ENCODE measurements at regions not wholly inside any gene's neighbourhood (a gene's known extent, or its start where the extent isn't known, plus 50 kb on each side); places are given as distances from the start of the nearest gene placed in this dataset.
"Not testable (repeated sequence)": the region's sequence is repeated elsewhere in the genome, so short reads cannot be mapped to it uniquely, and the experiment has no call there.

DNA sequence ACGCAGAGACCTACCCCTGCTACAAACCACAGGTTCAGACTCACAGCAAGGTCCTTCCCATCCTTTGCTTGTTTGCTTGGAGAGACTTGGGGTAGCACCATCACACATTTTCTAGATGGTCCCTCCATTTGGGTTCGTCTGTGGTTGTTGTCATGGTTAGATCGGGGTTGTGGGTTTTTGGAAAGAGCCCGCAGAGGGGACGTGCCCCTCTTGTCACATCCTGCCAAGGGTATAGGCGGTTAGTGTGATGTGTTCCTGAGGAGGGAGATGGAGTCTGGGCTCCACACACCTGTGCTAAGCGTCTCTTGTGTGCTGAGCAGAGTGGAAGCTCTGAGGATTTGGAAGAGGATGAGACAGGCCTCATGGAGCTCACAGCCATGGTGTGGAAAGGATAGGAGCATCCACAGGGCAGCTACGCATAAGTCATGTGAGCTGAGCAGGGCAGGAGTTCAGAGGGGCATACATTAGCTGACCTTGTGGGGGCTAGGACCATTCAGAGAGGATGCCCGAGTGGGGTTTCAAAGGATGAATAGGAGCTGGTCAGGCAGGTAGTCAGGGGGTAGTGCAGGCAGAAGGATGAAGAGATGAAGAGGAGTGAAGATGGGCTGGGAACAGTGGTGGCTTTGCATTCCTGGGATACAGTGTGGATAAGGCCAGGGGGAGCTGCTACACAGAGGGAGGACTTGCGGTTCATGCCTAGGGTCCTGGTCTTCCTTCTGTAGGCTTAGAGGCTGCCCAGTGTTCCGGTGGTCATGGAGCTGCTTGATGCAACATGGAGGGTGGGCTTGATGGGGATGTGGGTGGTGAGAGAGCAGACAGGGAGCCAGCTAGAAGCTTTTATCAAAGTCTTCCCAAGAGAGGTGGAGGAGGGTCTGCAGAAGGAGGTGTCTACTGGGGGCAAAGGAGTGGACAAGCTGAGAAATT, 62.9 kb downstream of the ACKR3 start:
- DNase-seq: no peak

DNA sequence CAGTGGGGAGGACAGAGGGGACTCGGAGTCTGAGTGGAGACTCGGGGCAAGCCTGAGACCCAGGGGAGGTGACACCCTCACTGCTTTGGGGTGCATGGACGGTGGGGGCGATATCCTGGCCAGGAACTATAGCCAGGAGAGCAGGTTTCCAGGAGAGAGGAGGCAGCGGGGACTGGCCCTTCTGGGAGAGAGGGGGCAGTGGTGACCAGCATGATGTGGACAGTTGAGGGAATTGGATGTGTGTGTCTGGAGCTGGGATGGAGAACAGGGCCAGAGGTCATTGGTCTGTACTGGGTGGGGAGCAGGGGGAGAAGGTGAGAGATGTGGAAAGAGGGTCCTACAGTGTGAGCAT, 63.6 kb downstream of the ACKR3 start:
- DNase-seq: no peak

- peak; percentile 49 for DNase-seq
Observed at GRCh38 chr2:236633775-236634560, 64.3 kb downstream of the ACKR3 start.

GRCh38 chr2:236636261-236636660, 66.6 kb downstream of the ACKR3 start:
- DNase-seq: no peak

DNA sequence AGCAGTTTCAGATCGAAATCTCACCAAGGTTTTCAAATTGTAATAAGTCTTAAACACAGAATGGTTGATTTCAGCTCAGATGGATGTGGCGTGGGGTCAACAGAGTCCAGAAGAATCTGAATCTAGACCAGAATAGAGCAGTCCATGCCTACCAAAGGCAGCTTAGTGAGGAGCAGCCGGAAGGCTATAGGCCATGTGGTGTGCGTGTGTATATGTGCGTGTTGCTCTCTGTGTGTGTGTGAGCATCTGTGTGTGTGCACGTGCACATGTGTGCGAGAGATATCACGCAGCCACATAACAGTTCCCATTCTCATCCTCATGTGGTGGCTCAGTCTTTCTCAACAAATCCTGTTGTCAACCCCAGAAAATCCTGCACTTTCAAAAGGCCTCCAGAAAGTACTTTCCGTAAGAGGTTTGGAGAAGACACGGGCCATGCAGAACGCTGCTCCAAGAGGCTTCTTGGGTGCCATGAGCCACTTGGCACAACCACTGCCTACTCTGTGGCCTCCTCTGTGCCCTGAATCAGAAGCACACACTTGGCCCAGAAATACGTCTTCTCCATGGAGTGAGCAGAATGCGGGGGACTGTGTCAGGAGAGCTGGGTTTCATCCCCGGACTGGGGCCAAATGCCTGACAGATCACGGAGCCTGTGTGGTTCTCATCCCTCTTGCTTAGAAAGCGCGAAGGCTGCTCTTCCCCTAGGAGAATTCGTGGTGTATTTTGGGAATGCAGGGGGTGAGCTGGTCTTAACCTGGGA, 67.3 kb downstream of the ACKR3 start:
- no peak for DNase-seq

- DNase-seq: no peak
Observed at GRCh38 chr2:236637686-236638569, 68.3 kb downstream of the ACKR3 start.

- no peak for DNase-seq
Observed at GRCh38 chr2:236638707-236639106, 69.1 kb downstream of the ACKR3 start.

- no peak for DNase-seq
Observed at GRCh38 chr2:236639461-236640235, 70.0 kb downstream of the ACKR3 start.

DNA sequence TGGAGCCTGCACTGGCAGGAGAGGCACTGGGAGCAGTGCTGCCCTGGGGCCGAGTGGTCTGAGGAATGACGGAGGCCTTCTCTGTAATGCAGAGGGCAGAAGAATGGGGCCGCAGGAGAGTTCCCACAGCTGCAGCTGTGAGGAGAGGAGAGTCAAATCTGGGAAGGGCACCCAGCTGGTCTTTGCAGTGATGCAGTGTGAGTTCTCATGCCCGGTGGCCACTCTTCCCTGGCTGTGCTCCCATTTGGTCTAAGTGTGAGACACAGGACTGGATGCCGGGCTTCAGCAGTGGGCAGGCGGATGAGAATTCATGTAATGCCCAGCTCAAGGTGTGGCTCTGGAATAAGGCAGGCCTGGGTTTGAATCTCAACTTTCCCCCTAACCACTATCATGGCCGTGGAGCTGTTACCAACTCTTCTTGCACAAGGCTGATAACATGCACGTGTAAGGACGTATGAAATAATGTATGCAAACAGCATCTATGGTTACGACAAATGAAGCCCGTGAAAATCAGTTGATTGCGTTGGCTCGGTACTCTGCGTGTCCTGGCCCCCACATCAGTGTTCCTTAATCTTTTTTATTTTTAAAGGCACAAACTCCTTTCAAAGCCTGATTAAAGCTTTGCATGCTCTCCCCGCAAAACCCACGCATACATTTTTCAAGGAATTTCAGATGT, 71.6 kb downstream of the ACKR3 start:
- DNase-seq: no peak

DNA sequence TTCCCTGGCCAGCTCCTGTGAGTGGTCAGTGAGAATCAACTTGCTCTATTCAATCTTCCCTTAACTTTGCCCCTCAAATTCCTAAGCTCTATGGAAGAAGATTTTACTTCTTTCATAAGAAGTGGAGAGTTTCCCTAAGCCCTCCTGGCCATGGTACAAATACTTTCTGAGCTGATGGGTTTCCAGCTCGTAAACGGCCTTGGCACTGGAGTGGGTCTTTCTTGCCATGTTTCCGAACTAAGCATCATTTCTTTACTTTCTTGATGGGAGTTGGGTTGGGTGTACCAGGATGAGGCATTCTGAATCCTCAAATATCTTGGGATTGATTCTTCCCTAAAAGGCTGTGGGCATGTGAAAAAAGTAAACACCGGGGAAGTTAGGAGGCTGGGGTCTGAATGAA, 72.5 kb downstream of the ACKR3 start:
- DNase-seq: no peak

- no peak for DNase-seq
Observed at GRCh38 chr2:236642584-236643291, 73.1 kb downstream of the ACKR3 start.

DNA sequence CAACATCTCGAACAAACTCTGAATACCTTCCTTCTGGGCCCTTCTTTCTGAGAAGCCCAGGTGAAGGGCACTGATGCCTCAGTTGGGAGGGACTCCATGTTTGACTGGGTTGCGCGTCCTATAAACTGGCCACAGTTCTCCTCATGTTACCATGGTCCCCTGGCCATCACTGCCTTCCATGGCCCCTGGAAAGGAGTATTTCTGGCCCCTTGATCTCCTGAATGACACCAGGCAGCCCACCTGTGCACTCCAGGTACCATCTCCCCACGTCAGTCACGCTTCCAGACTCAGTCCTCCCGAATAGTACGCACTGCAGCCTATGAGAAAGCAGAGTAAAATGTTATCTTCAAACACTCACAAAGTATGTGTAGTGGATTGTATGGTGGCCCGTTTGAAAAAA, 73.9 kb downstream of the ACKR3 start:
- no peak for DNase-seq

DNA sequence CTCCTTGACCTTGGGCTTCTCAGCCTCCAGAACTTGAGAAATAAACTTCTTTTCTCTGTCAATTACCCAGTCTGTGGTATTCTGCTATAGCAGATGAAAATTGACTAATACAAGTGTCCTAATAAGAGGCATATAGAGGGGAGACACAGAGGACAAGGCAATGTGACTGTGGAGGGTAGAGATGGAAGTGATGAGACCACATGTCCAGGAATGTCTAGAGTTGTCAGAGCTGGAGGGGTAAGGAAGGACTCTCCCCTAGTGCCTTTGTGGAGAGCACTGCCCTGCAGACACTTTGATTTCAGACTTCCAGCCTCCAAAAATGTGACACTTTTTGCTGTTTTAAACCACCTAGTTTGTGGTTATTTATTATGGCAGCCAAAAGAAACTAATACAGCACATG, 74.4 kb downstream of the ACKR3 start:
- no peak for DNase-seq

GRCh38 chr2:236644502-236644911, 74.9 kb downstream of the ACKR3 start:
- no peak for DNase-seq

DNA sequence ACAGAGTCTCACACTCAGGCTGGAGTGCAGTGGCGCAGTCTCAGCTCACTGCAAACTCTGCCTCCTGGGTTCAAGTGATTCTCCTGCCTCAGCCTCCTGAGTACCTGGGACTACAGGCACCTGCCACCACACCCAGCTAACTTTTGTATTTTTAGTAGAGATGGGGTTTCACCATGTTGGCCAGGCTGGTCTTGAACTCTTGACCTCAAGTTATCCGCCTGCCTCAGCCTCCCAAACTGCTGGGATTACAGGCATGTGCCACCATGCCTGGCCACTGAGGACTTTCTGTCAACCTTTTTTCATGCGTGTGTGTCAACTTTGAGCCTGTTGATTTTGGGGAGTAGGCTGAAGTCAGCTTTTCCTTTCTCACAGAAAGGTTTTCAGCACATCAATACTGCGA, 75.5 kb downstream of the ACKR3 start:
- DNase-seq: not testable (repeated sequence)

DNA sequence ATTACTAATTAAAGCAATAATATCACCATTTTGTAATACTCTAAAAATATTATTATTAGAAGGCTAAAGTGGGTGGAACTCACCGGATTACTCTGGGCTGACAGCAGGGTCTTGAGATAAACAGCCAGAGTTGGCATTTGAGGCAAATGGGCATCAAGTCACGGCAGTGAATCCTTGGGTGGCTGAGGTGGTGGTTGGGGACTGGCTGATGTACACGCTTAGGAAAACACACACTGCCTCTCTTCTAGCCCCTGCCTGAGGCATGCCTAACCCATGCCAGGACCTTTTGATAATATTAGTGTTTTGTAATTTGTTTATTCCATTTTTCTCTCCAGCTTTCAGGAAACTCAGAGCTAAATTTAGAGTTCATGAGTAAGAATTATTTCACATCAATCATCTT, 76.8 kb downstream of the ACKR3 start:
- no peak for DNase-seq

- DNase-seq: no peak
Observed at GRCh38 chr2:236646871-236647270, 77.2 kb downstream of the ACKR3 start.

GRCh38 chr2:236647621-236648020, 78.0 kb downstream of the ACKR3 start:
- no peak for DNase-seq

DNA sequence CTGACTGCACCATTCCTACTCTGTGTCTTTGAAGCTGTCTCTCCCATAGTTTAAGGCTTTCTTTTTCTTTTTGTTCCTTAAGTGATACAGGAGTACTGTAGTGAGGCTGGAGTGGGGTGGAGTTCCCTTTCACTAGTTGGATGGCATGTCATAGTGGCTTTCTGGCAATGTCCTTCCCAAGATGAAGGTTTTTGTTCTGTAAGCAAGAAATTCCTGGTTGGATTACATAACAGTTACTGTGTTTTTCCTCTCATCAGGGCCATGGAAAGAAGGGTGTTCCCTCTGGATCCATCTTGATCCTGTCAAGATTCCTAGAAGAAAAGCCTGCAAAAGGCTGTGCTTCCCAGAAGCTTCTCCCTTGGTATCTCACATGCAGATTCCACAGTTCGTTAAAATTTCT, 84.2 kb downstream of the ACKR3 start:
- no peak for DNase-seq

- DNase-seq: no peak
Observed at GRCh38 chr2:236654496-236654895, 84.9 kb downstream of the ACKR3 start.

Measured in right kidney (tissue), 1 donor.